ENCODE measurements at regions not wholly inside any gene's neighbourhood (a gene's known extent, or its start where the extent isn't known, plus 50 kb on each side); places are given as distances from the start of the nearest gene placed in this dataset.

- Histone ChIP-seq H3K9me1 (ENCODE audit: insufficient read depth, low read length) (0 out of 2 replicates have a peak, but pooled peaks cover 3% of the 10 kb centered on the region), H2BK5ac (ENCODE audit: low read depth, low read length, poor library complexity, severe bottlenecking) (no peak overlapping the region), H3K79me1 (ENCODE audit: low read depth in 1 of 2, low read length in 2 of 2) (no peaks in the 10 kb centered on the region), H3K56ac (ENCODE audit: extremely low read depth, insufficient read depth, low read length) (no peak overlapping the region), H2AK9ac (replicated peaks; ENCODE audit: low read depth, low read length, poor library complexity) (no peak overlapping the region), H2BK20ac (ENCODE audit: low read depth, low read length) (no peak overlapping the region), H3K23ac (ENCODE audit: low read depth, low read length) (no peak overlapping the region), H3K4me3 (ENCODE audit: insufficient read depth, low read depth, low read length) (no peak overlapping the region), H3K4me2 (ENCODE audit: low read depth, low read length) (no peak overlapping the region), H3K27ac (ENCODE audit: insufficient read depth, low read length) (no peak overlapping the region), H3K9me3 (ENCODE audit: control insufficient read depth, insufficient read depth, low read length) (peaks cover 7% of the 10 kb centered on the region), H3K9ac (ENCODE audit: low read depth, low read length) (no peak overlapping the region), H3K27me3 (ENCODE audit: control insufficient read depth, insufficient read depth, low read length) (peaks cover 75% of the 10 kb centered on the region), H2AFZ (replicated peaks; ENCODE audit: low read length, poor library complexity) (no peak overlapping the region), H2AK5ac (ENCODE audit: low read depth, low read length) (no peak overlapping the region), H2BK15ac (ENCODE audit: low read depth, low read length) (no peak overlapping the region), H3K14ac (replicated peaks; ENCODE audit: low read depth, low read length) (no peak overlapping the region), H4K91ac (ENCODE audit: insufficient read depth, low read depth, low read length) (no peak overlapping the region), H3K18ac (ENCODE audit: low read depth, low read length) (no peak overlapping the region), H4K5ac (ENCODE audit: low read depth, low read length) (no peak overlapping the region), H3K4ac (ENCODE audit: low read depth, low read length) (no peak overlapping the region), H4K8ac (ENCODE audit: low read depth in 2 of 2, low read length in 2 of 2) (no peak overlapping the region), H3K4me1 (ENCODE audit: control insufficient read depth, insufficient read depth, low read length) (no peaks in the 10 kb centered on the region), H4K20me1 (ENCODE audit: insufficient read depth, low read length) (no peaks in the 10 kb centered on the region), H3K36me3 (ENCODE audit: control insufficient read depth, insufficient read depth, low read length) (no peaks in the 10 kb centered on the region), H2BK120ac (ENCODE audit: low read depth, low read length) (no peak overlapping the region)
- POLR2A ChIA-PET (ENCODE audit: unreplicated experiment) = no interaction called here
- intact Hi-C loops (cut with micrococcal nuclease) (no loop called here), in situ Hi-C loops (cut with MboI; ENCODE audit: low sequenced_read_pairs) (no loop called here), dilution Hi-C loops (cut with HindIII; ENCODE audit: low sequenced_read_pairs, unreplicated experiment) (no loop called here)
- no TSS peak for BruUV-seq (replicated peaks)
- CTCF ChIA-PET = no interaction called here
- WGBS, 2 experiments (ENCODE audit: extremely low coverage in 2 of 2, insufficient read length in 1 of 2) = no CpG with 5 or more reads among the region's 1 CpG
- DNase-seq = no peak
- TF ChIP-seq MAZ (IDR thresholded peaks at IDR 0.05; ENCODE audit: borderline replicate concordance, low read depth, low read length) = no peak
- no peak for TF ChIP-seq CEBPB (IDR thresholded peaks at IDR 0.05; ENCODE audit: low read depth, low read length)
- no peak for TF ChIP-seq NFE2L2 (IDR thresholded peaks at IDR 0.05; ENCODE audit: low read depth, low read length)
- no peak for TF ChIP-seq SMC3 (IDR thresholded peaks at IDR 0.05; ENCODE audit: low read depth, low read length)
- TF ChIP-seq RAD21 (IDR thresholded peaks at IDR 0.05; ENCODE audit: low read length) = no peak
- no peak for TF ChIP-seq CHD1 (IDR thresholded peaks at IDR 0.05; ENCODE audit: low read depth, low read length)
- no peak for TF ChIP-seq RFX5 (IDR thresholded peaks at IDR 0.05; ENCODE audit: low read depth, low read length)
- TF ChIP-seq, protein P1, sequence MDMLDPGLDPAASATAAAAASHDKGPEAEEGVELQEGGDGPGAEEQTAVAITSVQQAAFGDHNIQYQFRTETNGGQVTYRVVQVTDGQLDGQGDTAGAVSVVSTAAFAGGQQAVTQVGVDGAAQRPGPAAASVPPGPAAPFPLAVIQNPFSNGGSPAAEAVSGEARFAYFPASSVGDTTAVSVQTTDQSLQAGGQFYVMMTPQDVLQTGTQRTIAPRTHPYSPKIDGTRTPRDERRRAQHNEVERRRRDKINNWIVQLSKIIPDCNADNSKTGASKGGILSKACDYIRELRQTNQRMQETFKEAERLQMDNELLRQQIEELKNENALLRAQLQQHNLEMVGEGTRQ (IDR thresholded peaks at IDR 0.05; ENCODE audit: low read depth, low read length) = no peak
- TF ChIP-seq FOS (IDR thresholded peaks at IDR 0.05; ENCODE audit: low read depth, low read length) = no peak
- no peak for TF ChIP-seq MXI1 (IDR thresholded peaks at IDR 0.05; ENCODE audit: borderline replicate concordance, low read depth, low read length)
- no peak for TF ChIP-seq CTCF (conservative IDR thresholded peaks at IDR 0.05; ENCODE audit: low read depth, low read length)
- no peak for TF ChIP-seq ELK1 (IDR thresholded peaks at IDR 0.05; ENCODE audit: borderline replicate concordance, low read depth, low read length)
- no peak for TF ChIP-seq MAFK (IDR thresholded peaks at IDR 0.05; ENCODE audit: low read depth, low read length)
- no peak for ATAC-seq (ENCODE audit: low read depth)
These were observed 290.5 kb downstream of the RPLP1 start for GRCh38 chr15:69743091-69743490.
